ENCODE measurements at regions not wholly inside any gene's neighbourhood (a gene's known extent, or its start where the extent isn't known, plus 50 kb on each side); places are given as distances from the start of the nearest gene placed in this dataset.
"Not testable (repeated sequence)": the region's sequence is repeated elsewhere in the genome, so short reads cannot be mapped to it uniquely, and the experiment has no call there.

- TF ChIP-seq CTCF (conservative IDR thresholded peaks at IDR 0.05; ENCODE audit: low read depth, low read length), result no peak
- H2AFZ ChIP-seq (ENCODE audit: low read depth), result no peak overlapping the region
Observed at GRCh38 chr3:102361101-102361500, 73.7 kb upstream of the ZPLD1 start.

GRCh38 chr3:102366116-102366515 is 68.7 kb upstream of the ZPLD1 start:
- not testable (repeated sequence) for H3K79me2 ChIP-seq (ENCODE audit: insufficient read depth, low read depth)

More at GRCh38 chr3:102361101-102361500, 73.7 kb upstream of the ZPLD1 start:
- H3K9ac ChIP-seq, result no peak overlapping the region
- H3K27ac ChIP-seq, result no peak overlapping the region
- no peak overlapping the region for H3K4me2 ChIP-seq
- H3K4me1 ChIP-seq (ENCODE audit: low read depth, poor library complexity, severe bottlenecking), result no peaks in the 10 kb centered on the region
- H3K79me2 ChIP-seq (ENCODE audit: insufficient read depth, low read depth), result no peaks in the 10 kb centered on the region
- H3K4me3 ChIP-seq (IDR thresholded peaks at IDR 0.05; ENCODE audit: insufficient read depth, low read depth, low read length), result no peak overlapping the region
- no peaks in the 10 kb centered on the region for H4K20me1 ChIP-seq (ENCODE audit: insufficient read depth)
- H3K27me3 ChIP-seq (ENCODE audit: insufficient read depth, low read depth), result no peaks in the 10 kb centered on the region
- no peaks in the 10 kb centered on the region for H3K36me3 ChIP-seq (ENCODE audit: insufficient read depth)

GRCh38 chr3:102374863-102375634 is 59.8 kb upstream of the ZPLD1 start:
- Histone ChIP-seq H4K20me1 (ENCODE audit: insufficient read depth) (no peaks in the 10 kb centered on the region), H3K4me1 (ENCODE audit: low read depth, poor library complexity, severe bottlenecking) (no peaks in the 10 kb centered on the region), H3K27ac (no peak overlapping the region), H3K79me2 (ENCODE audit: insufficient read depth, low read depth) (no peaks in the 10 kb centered on the region), H2AFZ (ENCODE audit: low read depth) (no peak overlapping the region), H3K4me2 (no peak overlapping the region), H3K36me3 (ENCODE audit: insufficient read depth) (no peaks in the 10 kb centered on the region), H3K27me3 (ENCODE audit: insufficient read depth, low read depth) (no peaks in the 10 kb centered on the region), H3K9ac (no peak overlapping the region), H3K4me3 (IDR thresholded peaks at IDR 0.05; ENCODE audit: insufficient read depth, low read depth, low read length) (no peak overlapping the region)
- TF ChIP-seq CTCF (conservative IDR thresholded peaks at IDR 0.05; ENCODE audit: low read depth, low read length), result no peak

More at GRCh38 chr3:102366116-102366515, 68.7 kb upstream of the ZPLD1 start:
- not testable (repeated sequence) for H4K20me1 ChIP-seq (ENCODE audit: insufficient read depth); H3K4me3 ChIP-seq (IDR thresholded peaks at IDR 0.05; ENCODE audit: insufficient read depth, low read depth, low read length); H3K4me2 ChIP-seq; H3K4me1 ChIP-seq (ENCODE audit: low read depth, poor library complexity, severe bottlenecking); H3K27ac ChIP-seq; H3K9ac ChIP-seq; H3K27me3 ChIP-seq (ENCODE audit: insufficient read depth, low read depth); H3K36me3 ChIP-seq (ENCODE audit: insufficient read depth); H2AFZ ChIP-seq (ENCODE audit: low read depth)

- Histone ChIP-seq H3K4me1 (ENCODE audit: low read depth, poor library complexity, severe bottlenecking) (no peaks in the 10 kb centered on the region), H3K4me3 (IDR thresholded peaks at IDR 0.05; ENCODE audit: insufficient read depth, low read depth, low read length) (no peak overlapping the region), H3K9ac (no peak overlapping the region), H3K27ac (no peak overlapping the region), H2AFZ (ENCODE audit: low read depth) (no peak overlapping the region), H3K4me2 (no peak overlapping the region), H4K20me1 (ENCODE audit: insufficient read depth) (no peaks in the 10 kb centered on the region), H3K36me3 (ENCODE audit: insufficient read depth) (no peaks in the 10 kb centered on the region), H3K27me3 (ENCODE audit: insufficient read depth, low read depth) (no peaks in the 10 kb centered on the region), H3K79me2 (ENCODE audit: insufficient read depth, low read depth) (no peaks in the 10 kb centered on the region)
- no peak for TF ChIP-seq CTCF (conservative IDR thresholded peaks at IDR 0.05; ENCODE audit: low read depth, low read length)
Observed at GRCh38 chr3:102378216-102378615, 56.6 kb upstream of the ZPLD1 start.

- not testable (repeated sequence) for H3K4me1 ChIP-seq (ENCODE audit: low read depth, poor library complexity, severe bottlenecking); H3K27me3 ChIP-seq (ENCODE audit: insufficient read depth, low read depth); H3K79me2 ChIP-seq (ENCODE audit: insufficient read depth, low read depth); H3K4me3 ChIP-seq (IDR thresholded peaks at IDR 0.05; ENCODE audit: insufficient read depth, low read depth, low read length); H3K9ac ChIP-seq; H3K4me2 ChIP-seq; H3K27ac ChIP-seq; H3K36me3 ChIP-seq (ENCODE audit: insufficient read depth); H2AFZ ChIP-seq (ENCODE audit: low read depth); H4K20me1 ChIP-seq (ENCODE audit: insufficient read depth)
Observed at GRCh38 chr3:102382201-102382600, 52.6 kb upstream of the ZPLD1 start.
